H9 (cell line): ENCODE measurements at regions not wholly inside any gene's neighbourhood (a gene's known extent, or its start where the extent isn't known, plus 50 kb on each side); places are given as distances from the start of the nearest gene placed in this dataset.
A peak's percentile ranks its signal among the peaks of the same experiment; 100 is the strongest.

ENCODE experiments used
- DNase-seq: peaks from one replicate; pipeline ENCODE4 v3.0.0-alpha.2; 2017
- H2AFZ ChIP-seq: one replicate; pipeline ENCODE4 v1.6.1; 2013; ENCODE audit warnings: mild to moderate bottlenecking, low read length, control low read depth, moderate library complexity
- H2AK5ac ChIP-seq: 2 replicates; pipeline ENCODE4 v1.6.1; 2013; ENCODE audit warnings: low read length, control low read depth, mixed read lengths; ENCODE audit not compliant: insufficient read length
- H2BK120ac ChIP-seq: one replicate; pipeline ENCODE4 v1.6.1; 2013; ENCODE audit warnings: low read depth, mild to moderate bottlenecking, low read length, control low read depth, inconsistent platforms; ENCODE audit not compliant: poor library complexity, severe bottlenecking
- H2BK12ac ChIP-seq: 2 replicates; pipeline ENCODE4 v1.6.1; 2013; ENCODE audit warnings: low read length, control low read depth, mixed read lengths, low read depth; ENCODE audit not compliant: insufficient read length
- H2BK15ac ChIP-seq: 2 replicates; pipeline ENCODE4 v1.6.1; 2013; ENCODE audit warnings: low read depth, low read length, control low read depth
- H2BK20ac ChIP-seq: one replicate; pipeline ENCODE4 v1.6.1; 2013; ENCODE audit warnings: low read depth, mild to moderate bottlenecking, low read length, control low read depth, inconsistent platforms; ENCODE audit not compliant: poor library complexity, severe bottlenecking
- H2BK5ac ChIP-seq: 2 replicates; pipeline ENCODE4 v1.6.1; 2013; ENCODE audit warnings: low read length, control low read depth, mixed read lengths; ENCODE audit not compliant: insufficient read length
- H3K14ac ChIP-seq: 2 replicates; pipeline ENCODE4 v1.6.1; 2013; ENCODE audit warnings: low read length, control low read depth; ENCODE audit not compliant: insufficient read depth
- H3K18ac ChIP-seq: 2 replicates; pipeline ENCODE4 v1.6.1; 2013; ENCODE audit warnings: low read depth, mild to moderate bottlenecking, mixed read lengths, low read length, control low read depth; ENCODE audit not compliant: insufficient read length
- H3K23ac ChIP-seq: 2 replicates; pipeline ENCODE4 v1.6.1; 2013; ENCODE audit warnings: low read length, control low read depth, mixed read lengths, low read depth; ENCODE audit not compliant: insufficient read length
- H3K23me2 ChIP-seq: 2 replicates; pipeline ENCODE4 v1.6.1; 2013; ENCODE audit warnings: low read depth, mild to moderate bottlenecking, mixed read lengths, low read length, control low read depth; ENCODE audit not compliant: insufficient read length, poor library complexity, severe bottlenecking
- H3K27ac ChIP-seq: 2 replicates; pipeline ENCODE4 v1.5.1; 2013; ENCODE audit warnings: low read length, control low read depth, mixed read lengths, low read depth; ENCODE audit not compliant: insufficient read length
- H3K27me3 ChIP-seq: 2 replicates; pipeline ENCODE4 v1.6.1; 2013; ENCODE audit warnings: low read length, control low read depth, inconsistent platforms; ENCODE audit not compliant: insufficient read depth
- H3K4ac ChIP-seq: 2 replicates; pipeline ENCODE4 v1.6.1; 2013; ENCODE audit warnings: low read depth, mild to moderate bottlenecking, control low read depth, inconsistent platforms, low read length, moderate library complexity
- H3K4me1 ChIP-seq: 2 replicates; pipeline ENCODE4 v1.6.1; 2013; ENCODE audit warnings: low read length, control low read depth, inconsistent platforms; ENCODE audit not compliant: insufficient read depth
- H3K4me2 ChIP-seq: 2 replicates; pipeline ENCODE4 v1.6.1; 2013; ENCODE audit warnings: low read length, control low read depth, mixed read lengths; ENCODE audit not compliant: insufficient read length, insufficient read depth
- H3K56ac ChIP-seq: 2 replicates; pipeline ENCODE4 v1.6.1; 2013; ENCODE audit warnings: low read depth, mild to moderate bottlenecking, mixed read lengths, low read length, control low read depth; ENCODE audit not compliant: insufficient read length
- H3K79me1 ChIP-seq: 2 replicates; pipeline ENCODE4 v1.6.1; 2013; ENCODE audit warnings: low read depth, mild to moderate bottlenecking, moderate library complexity, low read length, control low read depth, inconsistent platforms; ENCODE audit not compliant: insufficient read depth, poor library complexity, severe bottlenecking
- H3K79me2 ChIP-seq: 2 replicates; pipeline ENCODE4 v1.6.1; 2013; ENCODE audit warnings: low read length, control low read depth, inconsistent platforms; ENCODE audit not compliant: insufficient read depth
- H3K9ac ChIP-seq: 2 replicates; pipeline ENCODE4 v1.6.1; 2013; ENCODE audit warnings: low read length, control low read depth, mixed read lengths; ENCODE audit not compliant: insufficient read length; ENCODE audit errors: extremely low read depth
- H3K9me3 ChIP-seq: one replicate; pipeline ENCODE4 v1.6.1; 2013; ENCODE audit warnings: low read depth, low read length, inconsistent platforms; ENCODE audit not compliant: control insufficient read depth
- H3T11ph ChIP-seq: one replicate; pipeline ENCODE4 v1.6.1; 2013; ENCODE audit warnings: mild to moderate bottlenecking, low read length, control low read depth, inconsistent platforms
- H4K20me1 ChIP-seq: one replicate; pipeline ENCODE4 v1.6.1; 2013; ENCODE audit not compliant: control insufficient read depth, insufficient read length, insufficient read depth
- H4K5ac ChIP-seq: 2 replicates; pipeline ENCODE4 v1.6.1; 2013; ENCODE audit warnings: low read depth, mild to moderate bottlenecking, mixed read lengths, low read length, control low read depth; ENCODE audit not compliant: insufficient read length
- H4K8ac ChIP-seq: replicated peaks from 2 replicates; pipeline ENCODE4 v1.6.1; 2013; ENCODE audit warnings: low read length, control low read depth, mixed read lengths, low read depth; ENCODE audit not compliant: insufficient read length
- H4K91ac ChIP-seq: 2 replicates; pipeline ENCODE4 v1.6.1; 2013; ENCODE audit warnings: low read depth, mild to moderate bottlenecking, moderate library complexity, mixed read lengths, low read length, control low read depth; ENCODE audit not compliant: insufficient read length
- H3K27ac Mint-ChIP-seq, 3 experiments: 2 replicates in 2 of 3; 3 replicates in 1 of 3; pipeline ENCODE4 v1.8.0; 2020 to 2021; ENCODE audit warnings: mixed read lengths in 3 of 3, mild to moderate bottlenecking in 1 of 3, moderate library complexity in 1 of 3
- H3K27me3 Mint-ChIP-seq: 2 replicates; pipeline ENCODE4 v1.8.0; 2021; ENCODE audit warnings: low read depth, mild to moderate bottlenecking, moderate library complexity, mixed read lengths
- H3K36me3 Mint-ChIP-seq, 3 experiments: 2 replicates in 2 of 3; 3 replicates in 1 of 3; pipeline ENCODE4 v1.8.0; 2020 to 2021; ENCODE audit warnings: low read depth in 3 of 3, mixed read lengths in 3 of 3; ENCODE audit not compliant: insufficient read depth in 1 of 3
- H3K4me1 Mint-ChIP-seq, 2 experiments: 2 replicates each; pipeline ENCODE4 v1.8.0; 2020; ENCODE audit warnings: mixed read lengths in 2 of 2
- H3K4me3 Mint-ChIP-seq, 2 experiments: 2 replicates in 1 of 2; 3 replicates in 1 of 2; pipeline ENCODE4 v1.8.0; 2020 to 2021; ENCODE audit warnings: mild to moderate bottlenecking in 2 of 2, mixed read lengths in 2 of 2, moderate library complexity in 1 of 2
- H3K9me3 Mint-ChIP-seq, 2 experiments: 2 replicates in 1 of 2; 3 replicates in 1 of 2; pipeline ENCODE4 v1.8.0; 2020; ENCODE audit warnings: mild to moderate bottlenecking in 2 of 2, mixed read lengths in 2 of 2, moderate library complexity in 1 of 2
- WGBS: extraction: QIAGEN DNeasy Blood & Tissue Kit; methylation state at CpG from one replicate; pipeline ENCODE4 v1.1.7; 2013; ENCODE audit warnings: missing lambda C conversion rate, low lambda C conversion rate, mixed read lengths; ENCODE audit not compliant: insufficient read length; ENCODE audit errors: extremely low coverage; 5-methylcytosine and 5-hydroxymethylcytosine counted together
- TF ChIP-seq, protein P1 (sequence below): fragments of 200-600 bp; sonication (generic); conservative IDR thresholded peaks from 3 replicates; pipeline ENCODE4 v1.8.0; 2021; ENCODE audit warnings: antibody characterized with exemption, mild to moderate bottlenecking

- Histone ChIP-seq H2BK20ac (no peak overlapping the region), H3K4me1 (no peaks in the 10 kb centered on the region), H3K9me3 (no peaks in the 10 kb centered on the region), H3K79me1 (no peaks in the 10 kb centered on the region), H3K14ac (no peak overlapping the region), H3K4ac (no peak overlapping the region), H3K18ac (no peak overlapping the region), H2BK5ac (no peak overlapping the region), H4K91ac (no peak overlapping the region), H2AK5ac (no peak overlapping the region), H4K20me1 (no peaks in the 10 kb centered on the region), H4K8ac (no peak overlapping the region), H2BK12ac (no peak overlapping the region), H2BK120ac (no peak overlapping the region), H3K9ac (no peak overlapping the region), H3K23ac (no peak overlapping the region), H3K56ac (no peak overlapping the region), H3K27ac (no peak overlapping the region), H3K23me2 (no peaks in the 10 kb centered on the region), H3K27me3 (no peaks in the 10 kb centered on the region), H3T11ph (no peak overlapping the region), H4K5ac (no peak overlapping the region), H3K79me2 (no peaks in the 10 kb centered on the region), H3K4me2 (no peak overlapping the region), H2BK15ac (no peak overlapping the region), H2AFZ (no peak overlapping the region)
- Mint-ChIP-seq H3K4me1 (peaks cover 10 to 16% of the 10 kb centered on the region in 2 experiments), H3K27ac (peak overlapping the region in 1 of 3 experiments; percentile 59; a peak in 1 of 7 replicates), H3K27me3 (peaks cover 7% of the 10 kb centered on the region), H3K9me3 (peaks cover 2 to 6% of the 10 kb centered on the region in 2 experiments; a peak in 3 of 5 replicates), H3K4me3 (no peak overlapping the region), H3K36me3 (peaks cover 0 to 2% (median 2%) of the 10 kb centered on the region in 3 experiments; a peak in 2 of 7 replicates)
- no CpG with 5 or more reads among the region's 3 CpGs for WGBS
- TF ChIP-seq, protein P1, sequence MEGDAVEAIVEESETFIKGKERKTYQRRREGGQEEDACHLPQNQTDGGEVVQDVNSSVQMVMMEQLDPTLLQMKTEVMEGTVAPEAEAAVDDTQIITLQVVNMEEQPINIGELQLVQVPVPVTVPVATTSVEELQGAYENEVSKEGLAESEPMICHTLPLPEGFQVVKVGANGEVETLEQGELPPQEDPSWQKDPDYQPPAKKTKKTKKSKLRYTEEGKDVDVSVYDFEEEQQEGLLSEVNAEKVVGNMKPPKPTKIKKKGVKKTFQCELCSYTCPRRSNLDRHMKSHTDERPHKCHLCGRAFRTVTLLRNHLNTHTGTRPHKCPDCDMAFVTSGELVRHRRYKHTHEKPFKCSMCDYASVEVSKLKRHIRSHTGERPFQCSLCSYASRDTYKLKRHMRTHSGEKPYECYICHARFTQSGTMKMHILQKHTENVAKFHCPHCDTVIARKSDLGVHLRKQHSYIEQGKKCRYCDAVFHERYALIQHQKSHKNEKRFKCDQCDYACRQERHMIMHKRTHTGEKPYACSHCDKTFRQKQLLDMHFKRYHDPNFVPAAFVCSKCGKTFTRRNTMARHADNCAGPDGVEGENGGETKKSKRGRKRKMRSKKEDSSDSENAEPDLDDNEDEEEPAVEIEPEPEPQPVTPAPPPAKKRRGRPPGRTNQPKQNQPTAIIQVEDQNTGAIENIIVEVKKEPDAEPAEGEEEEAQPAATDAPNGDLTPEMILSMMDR = no peak
- no peak for DNase-seq
These were observed 74.5 kb upstream of the BAIAP2L1 start for GRCh38 chr7:98475352-98475751.
